ENCODE measurements at regions not wholly inside any gene's neighbourhood (a gene's known extent, or its start where the extent isn't known, plus 50 kb on each side); places are given as distances from the start of the nearest gene placed in this dataset.

DNA sequence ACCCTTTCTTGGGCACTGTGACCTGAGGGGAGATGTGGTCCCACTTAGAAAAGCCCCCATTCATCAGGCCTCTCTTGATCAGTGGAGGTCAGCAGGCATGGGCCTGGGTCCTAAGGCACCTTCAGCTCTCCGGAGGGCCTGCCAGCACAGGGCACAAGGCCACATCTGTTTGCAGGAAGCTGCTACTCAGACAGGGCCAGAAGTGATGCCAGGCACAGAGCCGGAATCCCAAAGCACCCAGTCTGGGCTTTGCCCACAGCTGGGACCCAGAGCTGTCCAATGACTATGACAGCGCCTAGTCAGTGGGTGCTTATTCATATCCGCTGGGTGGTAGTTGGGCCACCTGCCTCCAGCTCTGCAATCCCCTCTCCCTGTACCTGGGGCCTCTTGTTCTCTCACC, 63.2 kb upstream of the ELN start:
- no peak for DNase-seq

DNA sequence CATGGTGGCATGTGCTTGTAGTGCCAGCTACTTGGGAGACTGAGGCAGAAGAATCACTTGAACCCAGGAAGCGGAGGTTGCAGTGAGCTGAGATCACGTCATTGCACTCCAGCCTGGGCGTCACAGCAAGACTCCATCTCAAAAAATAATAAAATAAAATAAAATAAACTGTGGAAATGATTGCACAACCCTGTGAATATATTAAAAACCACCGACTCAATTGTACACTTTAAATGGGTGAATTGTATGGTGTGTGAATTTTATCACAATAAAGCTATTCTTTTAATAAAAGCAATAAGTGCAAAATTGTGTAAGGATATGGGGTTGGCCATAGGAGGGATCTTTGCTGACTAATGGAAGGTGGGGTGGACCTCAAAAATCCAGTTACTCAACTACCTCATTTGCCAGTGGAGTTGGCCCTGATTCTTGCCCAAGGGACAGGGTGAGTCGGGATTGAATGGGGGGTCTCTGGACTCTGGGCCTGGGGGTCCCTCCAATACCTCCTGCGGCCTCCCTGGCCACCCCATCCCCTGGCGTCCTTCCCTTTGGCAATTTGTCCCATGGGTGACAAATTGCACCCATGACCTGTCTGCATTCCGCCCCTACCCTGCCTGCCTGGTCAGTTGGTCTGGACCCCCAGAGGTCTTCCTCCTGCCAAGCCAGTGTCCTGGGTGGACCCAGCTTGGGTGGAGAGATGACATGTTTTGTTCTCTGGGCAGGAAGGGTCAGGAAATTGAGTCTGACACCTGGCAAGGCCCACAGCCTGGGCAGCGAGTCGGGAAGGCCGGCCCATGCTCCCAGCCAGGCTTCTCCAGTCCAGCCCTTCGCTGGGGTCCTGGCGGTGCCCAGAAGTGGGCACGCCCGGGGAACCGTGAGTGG, 61.7 kb upstream of the ELN start:
- DNase-seq = no peak

DNA sequence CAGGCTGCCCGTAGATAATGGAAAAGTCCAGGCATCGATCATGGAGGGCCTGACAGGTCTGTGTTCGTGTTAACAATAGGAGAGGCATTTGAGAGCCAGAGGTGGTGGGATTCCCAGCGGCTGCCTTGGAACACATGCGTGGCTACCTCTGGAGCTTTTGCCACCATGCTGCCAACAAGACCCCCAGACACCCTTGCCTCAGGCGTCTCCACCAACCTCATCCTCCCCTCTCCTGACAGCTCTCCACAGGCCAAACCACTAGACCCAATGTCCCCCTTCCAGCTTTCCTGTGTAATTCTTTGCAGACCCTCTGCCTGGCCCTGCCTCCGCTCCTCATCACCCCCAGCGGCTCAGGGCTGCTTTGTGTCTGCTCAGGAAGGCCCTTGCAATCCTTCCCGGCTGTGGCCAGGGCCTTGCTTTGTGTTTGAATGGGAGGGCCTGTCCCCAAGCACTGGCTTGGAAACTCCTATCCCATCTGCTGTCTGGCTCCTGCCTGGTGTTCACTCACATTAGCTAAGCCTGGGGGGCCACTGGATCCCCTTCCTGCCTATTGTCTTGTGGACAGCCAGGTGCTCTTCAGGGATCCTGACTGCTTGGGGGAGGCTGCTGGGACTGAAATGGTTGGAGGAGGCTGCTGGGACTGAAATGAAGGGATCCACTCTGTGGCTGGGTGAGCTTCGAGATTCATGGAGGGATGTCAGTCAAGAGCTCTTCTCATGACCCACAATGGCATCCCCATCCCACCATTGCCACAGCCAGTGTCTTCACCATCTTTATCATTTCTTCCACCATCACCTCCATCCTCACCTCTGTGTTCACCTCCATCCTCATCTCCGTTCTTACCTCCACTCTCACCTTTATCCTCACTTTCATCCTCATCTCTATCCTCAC, 60.8 kb upstream of the ELN start:
- DNase-seq = no peak

DNA sequence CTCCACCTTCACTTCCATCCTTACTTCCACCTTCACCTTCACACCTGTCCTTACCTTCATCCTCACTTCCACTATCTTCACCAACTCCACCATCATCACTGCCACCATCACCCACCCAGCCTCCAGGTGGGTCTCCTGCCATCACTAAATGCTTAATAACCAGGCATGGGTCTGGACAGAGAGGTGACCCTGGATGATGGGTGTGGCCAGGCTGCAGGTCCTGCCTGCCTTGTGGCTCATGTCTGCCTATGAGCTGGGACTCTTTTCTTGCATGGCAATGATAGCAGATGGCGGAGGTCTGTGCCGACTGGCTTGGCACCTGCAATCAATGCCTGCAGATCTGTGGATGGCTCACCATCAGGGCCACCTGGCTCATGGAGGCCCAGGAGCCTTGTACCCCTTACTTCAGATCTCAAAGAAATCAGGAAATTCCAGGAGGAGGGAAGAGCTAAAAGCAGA, 60.1 kb upstream of the ELN start:
- no peak for DNase-seq

DNA sequence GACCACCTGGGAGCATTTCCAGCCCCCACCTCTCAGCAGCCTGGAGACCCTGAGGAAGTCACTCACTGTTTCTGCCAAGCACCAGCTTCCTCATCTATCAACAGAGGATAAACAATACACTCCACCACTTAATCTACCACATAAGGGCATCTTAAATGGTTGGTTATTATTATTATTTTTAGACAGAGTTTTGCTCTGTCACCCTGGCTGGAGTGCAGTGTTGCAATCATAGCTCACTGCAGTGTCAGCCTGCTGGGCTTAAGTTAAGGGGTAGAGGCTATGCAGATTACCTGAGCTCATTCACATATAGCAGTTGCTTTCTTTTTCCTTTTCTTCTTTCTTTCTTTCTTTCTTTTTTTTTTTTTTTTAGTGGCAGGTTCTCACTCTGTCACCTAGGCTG, 59.5 kb upstream of the ELN start:
- no peak for DNase-seq

DNA sequence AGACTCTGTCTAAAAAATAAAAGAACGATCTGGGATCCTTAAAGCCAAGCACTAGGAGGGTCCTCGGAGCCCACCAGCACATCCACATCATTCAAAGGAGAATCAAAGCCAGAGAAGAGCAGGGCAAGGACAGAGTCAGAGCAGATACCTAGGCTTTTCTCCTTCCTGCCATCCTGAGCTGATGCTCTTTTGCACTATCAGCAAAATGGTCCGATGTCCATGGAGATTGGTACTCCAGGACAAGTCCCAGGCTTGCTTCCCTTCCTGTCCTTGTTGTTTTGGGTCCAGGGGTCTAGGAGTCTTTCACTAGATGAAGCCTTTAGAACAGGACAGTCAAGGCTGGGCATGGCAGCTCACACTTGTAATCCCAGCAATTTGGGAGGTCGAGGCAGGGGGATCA, 58.0 kb upstream of the ELN start:
- DNase-seq = no peak

DNA sequence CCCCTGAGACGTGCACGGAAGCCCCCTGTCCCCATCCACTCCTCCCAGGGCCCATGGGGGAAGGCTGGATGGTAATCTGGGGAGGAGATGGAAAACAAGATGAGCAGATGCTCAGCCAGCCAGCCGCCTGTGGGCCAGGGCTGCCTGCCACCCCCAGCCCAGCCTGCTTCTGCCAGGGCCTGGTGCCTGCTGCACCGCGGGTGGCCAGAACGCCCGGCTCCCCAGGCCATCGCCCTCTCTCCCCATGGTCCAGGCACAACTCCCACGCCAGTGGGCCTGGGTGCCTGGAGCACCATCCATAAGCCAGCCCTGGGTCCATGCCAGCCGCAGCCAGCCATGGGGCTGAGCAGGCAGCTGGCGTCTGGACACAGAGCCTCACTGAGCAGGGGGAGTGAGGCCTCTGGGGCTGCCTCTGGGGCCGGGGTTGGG, 57.2 kb upstream of the ELN start:
- DNase-seq = no peak

DNA sequence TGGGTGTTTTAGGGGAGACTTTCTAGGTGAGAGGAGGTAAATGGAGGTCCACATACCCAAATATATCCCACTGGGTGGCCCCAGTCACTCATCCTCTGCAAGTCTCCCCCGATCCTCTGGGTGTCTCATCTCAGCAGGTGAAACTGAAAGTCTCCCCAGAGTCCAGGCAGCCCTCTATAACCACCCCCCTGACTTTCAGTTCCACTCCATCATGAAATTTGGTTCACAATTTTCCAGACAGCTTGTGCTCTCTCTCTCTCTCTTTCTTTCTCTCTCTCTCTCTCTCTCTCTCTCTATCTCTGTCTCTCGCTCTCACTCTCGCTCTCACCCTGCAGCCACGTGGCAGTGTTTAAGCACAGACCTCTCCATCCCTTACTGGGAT, 56.7 kb upstream of the ELN start:
- DNase-seq = no peak

DNA sequence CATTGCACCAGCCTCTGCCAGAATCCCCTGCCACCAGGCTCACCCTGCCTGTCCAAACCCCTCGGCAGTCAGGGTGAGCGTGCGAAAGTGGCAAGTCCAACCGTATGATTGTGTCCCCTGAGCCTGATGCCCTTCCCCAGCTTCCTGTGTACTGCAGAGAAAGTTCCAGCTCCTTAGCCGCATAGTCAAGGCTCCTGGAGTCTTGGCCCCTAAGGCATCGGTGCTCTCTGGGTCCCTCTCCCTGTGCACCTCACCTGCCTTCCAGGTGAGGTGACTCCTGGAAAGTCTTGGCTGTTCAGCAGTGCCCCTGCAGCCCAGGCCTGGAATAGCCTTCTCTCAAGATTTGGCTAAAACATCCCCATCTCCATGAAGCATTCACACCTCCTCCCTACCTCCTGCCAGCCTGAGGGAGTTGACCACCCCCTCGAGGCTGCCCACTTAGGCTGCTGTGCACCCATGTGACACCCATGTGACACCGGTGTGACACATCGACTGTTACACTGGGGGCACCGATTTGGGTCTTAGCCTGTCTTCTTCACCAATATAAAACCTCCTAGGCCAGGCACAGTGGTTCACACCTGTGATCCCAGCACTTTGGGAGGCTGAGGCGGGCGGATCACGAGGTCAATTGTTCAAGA, 56.1 kb upstream of the ELN start:
- no peak for DNase-seq

DNA sequence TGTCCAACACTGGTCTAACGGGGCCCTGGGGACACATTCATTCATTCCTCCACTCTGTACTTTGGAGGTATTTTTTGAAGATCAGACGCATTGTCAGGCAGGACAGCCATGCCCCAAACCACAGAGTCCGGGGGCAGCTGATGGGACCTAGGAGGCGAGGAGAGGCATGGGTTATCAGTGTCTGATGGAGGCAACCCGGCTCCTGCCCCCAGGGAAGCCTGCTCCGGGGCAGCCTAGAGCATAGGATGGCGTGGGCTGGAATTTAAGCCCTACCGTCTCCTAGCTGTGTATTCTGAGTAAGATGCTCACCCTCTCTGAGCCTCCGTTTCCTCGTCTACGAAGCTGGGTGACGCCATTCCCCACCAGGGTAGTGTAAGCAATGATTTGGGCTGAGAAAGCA, 55.4 kb upstream of the ELN start:
- no peak for DNase-seq

DNA sequence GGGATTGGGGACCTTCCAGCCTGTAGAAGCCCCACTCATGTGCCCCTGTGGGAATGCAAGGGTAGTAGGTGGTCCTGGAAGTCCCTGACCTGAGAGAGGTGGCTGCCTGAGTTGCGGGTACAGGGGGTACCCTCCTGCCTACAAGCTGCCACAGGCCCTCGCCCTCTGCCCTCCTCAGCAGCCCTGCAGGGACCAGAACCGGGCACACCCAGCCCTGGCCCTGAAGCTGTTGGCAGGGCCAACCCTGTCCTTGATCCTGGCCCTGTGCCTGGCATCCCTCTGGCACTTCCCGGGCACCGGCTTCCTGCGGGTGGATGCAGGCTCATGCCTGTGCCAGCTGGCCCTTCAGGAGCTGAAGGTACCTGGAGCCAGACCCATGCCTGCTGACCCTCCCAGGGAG, 54.9 kb upstream of the ELN start:
- DNase-seq = no peak

DNA sequence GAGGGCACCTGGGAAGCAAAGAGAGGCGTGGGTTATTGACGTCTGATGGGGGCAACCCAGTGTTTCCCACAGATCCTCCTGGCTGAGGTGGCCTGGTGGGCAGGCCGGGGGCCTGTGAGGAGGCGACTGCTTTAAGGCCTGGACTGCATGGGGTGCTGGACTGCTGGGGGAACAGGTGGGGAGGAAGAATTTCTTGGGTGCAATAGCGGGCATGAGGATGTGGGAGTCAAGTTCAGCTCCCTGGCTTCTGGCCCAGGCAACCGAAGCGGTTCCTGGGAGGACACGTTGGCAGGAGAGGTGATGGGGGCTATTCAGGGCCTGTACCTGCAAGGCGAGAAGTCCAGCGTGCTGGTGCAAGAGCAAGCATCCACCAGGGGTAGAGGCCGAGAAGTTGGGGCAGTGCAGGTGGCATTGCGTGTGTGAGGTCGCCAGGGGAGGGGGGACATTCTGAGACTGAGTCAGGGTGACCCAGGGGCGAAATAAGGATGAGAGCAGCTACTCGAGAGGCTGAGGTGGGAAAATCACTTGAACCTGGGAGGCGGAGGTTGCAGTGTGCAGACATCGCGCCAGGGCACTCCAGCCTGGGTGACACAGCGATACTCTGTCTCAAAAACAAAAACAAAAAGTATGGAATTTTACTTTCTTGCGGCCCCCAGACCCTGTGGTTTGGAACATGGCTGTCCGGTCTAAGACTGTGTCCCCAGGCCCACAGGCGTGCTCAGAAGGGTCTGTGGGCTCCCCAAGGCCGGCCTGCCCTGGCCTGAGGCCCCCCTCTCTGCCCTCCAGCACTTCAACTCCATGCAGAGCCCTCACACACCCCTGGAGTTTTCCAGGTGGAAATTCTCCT, 53.6 kb upstream of the ELN start:
- DNase-seq = no peak

DNA sequence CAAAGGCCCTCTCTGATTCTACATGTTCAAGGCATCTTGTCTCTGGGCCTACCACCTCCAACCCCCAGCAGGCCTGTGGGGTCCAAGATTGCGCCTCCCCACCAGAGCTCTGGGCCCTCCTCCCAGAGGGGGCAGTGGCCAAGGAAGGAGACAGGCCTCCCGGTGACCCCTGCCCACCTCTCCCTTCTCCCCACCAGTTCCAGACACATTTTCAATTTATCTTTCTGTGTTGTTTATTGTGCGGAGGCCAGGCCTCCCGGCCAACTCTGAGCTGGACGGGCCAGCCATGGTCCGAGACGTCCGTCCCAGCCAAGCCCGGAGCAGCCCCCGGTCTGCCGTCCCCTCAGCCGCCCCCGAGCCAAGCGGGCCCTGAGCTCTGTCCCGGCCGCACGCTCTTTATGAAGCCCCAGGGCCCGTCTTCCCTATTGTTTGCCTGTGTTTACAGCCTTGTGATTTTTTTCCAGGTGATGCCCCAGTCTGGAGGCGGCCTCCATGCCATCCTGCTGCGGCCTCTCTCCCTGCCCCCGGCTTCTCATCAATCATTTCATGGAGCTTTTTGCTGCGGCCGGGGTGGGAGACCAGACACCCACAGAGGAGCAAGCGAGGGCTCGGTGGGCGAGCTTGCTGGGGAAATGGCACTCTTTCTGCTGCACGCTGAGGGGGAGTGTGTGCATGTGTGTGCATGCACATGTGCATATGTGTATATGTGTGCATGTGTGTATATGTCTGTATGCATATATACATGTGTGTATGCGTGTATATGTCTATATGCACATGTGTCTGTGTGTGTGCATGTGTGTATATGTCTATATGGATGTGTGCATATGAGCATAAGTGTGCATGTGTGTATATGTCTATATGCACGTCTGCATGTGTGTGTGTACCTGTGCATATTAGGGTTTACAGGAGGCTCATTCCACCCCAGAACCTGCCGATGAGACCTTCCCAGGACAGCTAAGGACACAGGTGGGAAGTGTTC, 52.7 kb upstream of the ELN start:
- no peak for DNase-seq

DNA sequence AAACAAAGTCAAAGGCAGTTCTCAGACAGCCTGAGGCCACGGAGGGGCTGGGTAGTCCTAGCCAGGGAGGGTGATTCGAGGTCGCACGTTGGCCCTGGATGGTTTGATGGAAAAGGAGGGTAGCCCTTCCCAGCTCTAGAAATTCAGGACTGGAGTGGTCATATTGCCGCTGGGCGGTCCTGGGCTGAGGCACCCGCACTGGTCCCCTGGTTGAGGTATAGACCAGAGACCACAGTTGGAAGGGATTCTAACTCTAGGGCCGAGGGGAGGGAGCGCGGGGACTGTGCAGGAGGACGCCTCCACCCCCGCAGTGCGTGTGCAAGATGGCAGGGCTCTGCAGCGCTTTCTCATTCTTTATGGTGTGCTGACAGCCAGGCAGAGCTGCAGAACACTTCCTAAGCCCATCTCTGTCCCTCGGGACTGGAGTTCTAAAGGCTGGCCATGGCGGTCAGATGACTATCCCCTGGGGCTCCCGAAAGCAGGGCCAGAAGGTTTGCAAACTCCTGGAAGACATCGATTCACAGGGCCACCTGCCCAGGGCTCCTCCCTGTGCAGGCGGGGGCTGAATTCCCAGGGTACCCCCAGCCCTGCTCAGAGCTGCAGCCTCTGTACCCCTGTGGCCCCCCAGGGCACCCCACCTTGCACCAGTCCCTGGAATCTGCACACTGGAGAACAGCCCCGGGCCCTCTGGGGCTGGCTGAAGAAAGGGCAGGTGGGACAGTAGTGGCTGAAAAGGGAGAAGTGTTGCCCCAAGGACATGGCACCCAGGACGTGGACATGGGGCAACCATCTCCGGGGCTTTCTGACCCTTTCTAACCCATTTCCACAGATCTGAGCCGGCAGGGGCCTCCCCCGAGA, 51.0 kb upstream of the ELN start:
- DNase-seq = peak; percentile 86

DNA sequence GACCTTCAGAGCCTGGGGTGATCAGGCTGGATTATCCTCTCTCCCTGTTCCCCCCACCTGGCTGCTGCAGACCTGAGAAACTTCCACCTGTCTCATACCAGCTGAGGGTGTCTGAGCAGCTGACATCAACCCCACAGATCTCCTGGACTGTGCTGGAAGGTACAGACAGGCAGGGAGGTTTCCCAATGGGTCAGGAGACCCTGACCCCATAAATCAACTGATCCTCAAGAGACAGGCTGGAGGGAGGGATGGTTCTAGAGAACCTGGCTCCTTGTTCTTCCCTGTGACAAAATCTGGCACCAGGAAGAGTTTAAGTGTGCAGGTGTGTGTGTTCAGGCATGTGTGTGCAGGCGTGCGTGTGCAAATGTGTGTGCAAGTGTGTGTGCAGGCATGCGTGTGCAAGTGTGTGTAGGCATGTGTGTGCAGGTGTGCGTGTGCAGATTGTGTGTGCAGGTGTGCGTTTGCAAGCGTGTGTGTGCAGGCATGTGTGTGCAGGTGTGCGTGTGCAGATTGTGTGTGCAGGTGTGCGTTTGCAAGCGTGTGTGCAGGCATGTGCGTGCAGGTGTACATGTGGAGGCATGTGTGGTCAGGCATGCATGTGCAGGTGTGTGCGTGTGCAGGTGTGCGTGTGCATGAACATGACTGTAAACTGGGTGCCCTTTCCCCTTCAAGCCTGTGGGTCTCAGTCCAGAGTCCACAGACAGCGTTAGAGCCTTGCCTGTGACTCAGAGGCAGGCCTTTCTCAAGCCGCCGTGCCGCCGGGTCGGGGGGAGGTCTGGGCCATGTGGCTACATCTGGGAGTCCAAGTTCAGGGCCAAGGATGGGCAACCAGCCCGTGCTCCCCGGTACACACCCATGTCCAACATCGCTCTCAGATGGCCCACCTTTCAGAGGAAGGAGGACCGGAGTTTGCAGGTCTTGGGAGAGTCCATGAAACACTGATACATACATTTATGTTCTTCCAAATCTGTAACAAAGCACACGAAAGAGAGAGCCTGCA, 50.1 kb upstream of the ELN start:
- DNase-seq = peak; percentile 73

Measured in fibroblast of skin of abdomen (primary cell).